ENCODE measurements at regions not wholly inside any gene's neighbourhood (a gene's known extent, or its start where the extent isn't known, plus 50 kb on each side); places are given as distances from the start of the nearest gene placed in this dataset.

GRCh38 chr18:41753826-41754225 lies 201.2 kb upstream of the PIK3C3 start:
- no peak for TF ChIP-seq ZNF274 (IDR thresholded peaks at IDR 0.05; ENCODE audit: low read depth, low read length)
- no peak for TF ChIP-seq YY1 (IDR thresholded peaks at IDR 0.05; ENCODE audit: insufficient read depth, insufficient read length)

Data from NT2/D1 (cell line).